ENCODE measurements at regions not wholly inside any gene's neighbourhood (a gene's known extent, or its start where the extent isn't known, plus 50 kb on each side); places are given as distances from the start of the nearest gene placed in this dataset.

GRCh38 chr4:10740251-10740650, 55.7 kb upstream of the CLNK start:
- DNase-seq: no peak

GRCh38 chr4:10738826-10739489, 54.4 kb upstream of the CLNK start:
- DNase-seq: no peak

- DNase-seq: no peak
Measured at GRCh38 chr4:10737337-10737736, 52.8 kb upstream of the CLNK start.

GRCh38 chr4:10736895-10737294, 52.3 kb upstream of the CLNK start:
- no peak for DNase-seq

- DNase-seq: no peak
Measured at GRCh38 chr4:10736266-10736665, 51.7 kb upstream of the CLNK start.

GRCh38 chr4:10734697-10735096, 50.1 kb upstream of the CLNK start:
- DNase-seq: no peak

All from EL (cell line).